ENCODE measurements at regions not wholly inside any gene's neighbourhood (a gene's known extent, or its start where the extent isn't known, plus 50 kb on each side); places are given as distances from the start of the nearest gene placed in this dataset.

DNA sequence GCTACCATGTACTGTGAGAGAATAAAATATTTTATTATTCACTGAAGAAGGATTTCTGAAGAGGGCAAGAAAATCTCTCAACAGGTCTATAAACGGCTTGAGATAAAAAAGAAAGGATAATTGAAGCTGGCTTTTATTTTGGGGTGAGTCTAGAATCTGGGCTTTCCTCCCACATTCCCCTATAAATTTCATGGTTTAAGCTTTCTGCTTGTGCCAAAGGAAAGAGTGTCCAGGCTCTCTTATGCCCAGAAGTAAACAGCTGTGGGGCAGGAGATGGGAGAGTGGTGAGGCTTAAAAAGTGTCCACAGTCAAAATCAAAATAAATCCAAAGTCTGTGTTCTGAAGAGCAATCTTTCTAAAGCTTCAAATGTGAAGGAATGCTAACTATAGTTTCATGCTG, 942.2 kb upstream of the MIR17HG start:
- Histone ChIP-seq H3K9ac (ENCODE audit: insufficient read depth in 1 of 2, low read depth in 2 of 2, low read length in 2 of 2) (no peak overlapping the region), H3K9me3 (replicated peaks; ENCODE audit: control insufficient read depth, insufficient read depth, low read depth, low read length) (no peaks in the 10 kb centered on the region; the same call in 1 of the 2 replicates), H3K4me2 (ENCODE audit: insufficient read depth, low read length) (no peak overlapping the region), H3K36me3 (ENCODE audit: control insufficient read depth, insufficient read depth, low read length) (no peaks in the 10 kb centered on the region), H3K4me1 (replicated peaks in 1 of 2; ENCODE audit: control insufficient read depth in 2 of 2, insufficient read depth in 2 of 2, low read length in 2 of 2) (no peaks in the 10 kb centered on the region), H4K20me1 (replicated peaks; ENCODE audit: control insufficient read depth, insufficient read depth, low read length) (no peaks in the 10 kb centered on the region), H3K27ac (ENCODE audit: extremely low read depth, low read depth, low read length) (no peak overlapping the region), H3K4me3 (no peak overlapping the region), H3K9me1 (ENCODE audit: control insufficient read depth, insufficient read depth, low read length) (no peaks in the 10 kb centered on the region), H3K79me2 (ENCODE audit: control insufficient read depth, insufficient read depth, low read length) (no peaks in the 10 kb centered on the region), H3K27me3 (ENCODE audit: control insufficient read depth in 2 of 2, insufficient read depth in 2 of 2, low read length in 2 of 2) (no peaks in the 10 kb centered on the region), H2AFZ (ENCODE audit: low read depth, low read length) (no peak overlapping the region)
- intact Hi-C loops (cut with micrococcal nuclease), result no loop called here
- DNase-seq (ENCODE audit: extremely low read depth in 1 of 4, low spot score in 3 of 4), result no peak
- in situ Hi-C loops (cut with MboI), result no loop called here
- no TSS peak for BruUV-seq (replicated peaks)
- FAIRE-seq, result no peak
- CTCF ChIA-PET (ENCODE audit: low intra/inter-chr PET ratio), result no interaction called here
- POLR2A ChIA-PET, result interaction anchor here (0.5 to 1.3 kb wide), 3 partner anchors 8 to 719 kb away, joined by 3 to 5 read pairs (median 3); no protein-coding TSS in a partner anchor
- WGBS (ENCODE audit: insufficient coverage, low coverage, missing lambda C conversion rate), result 0% methylated on average over 1 of the region's 1 CpG
- ATAC-seq, result no peak
- TF ChIP-seq ZNF589 (CRISPR knock-in tag; IDR thresholded peaks at IDR 0.05; ENCODE audit: low read depth) (no peak), ZC3H8 (IDR thresholded peaks at IDR 0.05) (no peak), CREM (IDR thresholded peaks at IDR 0.05; ENCODE audit: low read depth) (no peak), SLC30A9 (CRISPR knock-in tag; IDR thresholded peaks at IDR 0.05) (no peak), TCF7 (IDR thresholded peaks at IDR 0.05; ENCODE audit: borderline replicate concordance) (no peak), MIER1 (IDR thresholded peaks at IDR 0.05; ENCODE audit: low read depth) (no peak), GTF2E2 (tag; IDR thresholded peaks at IDR 0.05) (no peak), MXD1 (CRISPR knock-in tag; IDR thresholded peaks at IDR 0.05; ENCODE audit: borderline replicate concordance, poor library complexity, severe bottlenecking) (no peak), ELK3 (CRISPR knock-in tag; IDR thresholded peaks at IDR 0.05) (no peak), ZKSCAN1 (IDR thresholded peaks at IDR 0.05; ENCODE audit: low read depth, low read length) (no peak), NCOA6 (IDR thresholded peaks at IDR 0.05) (no peak), ZZZ3 (IDR thresholded peaks at IDR 0.05) (no peak), HMG20A (CRISPR knock-in tag; conservative IDR thresholded peaks at IDR 0.05) (no peak)
- TF ChIP-seq, protein P1, sequence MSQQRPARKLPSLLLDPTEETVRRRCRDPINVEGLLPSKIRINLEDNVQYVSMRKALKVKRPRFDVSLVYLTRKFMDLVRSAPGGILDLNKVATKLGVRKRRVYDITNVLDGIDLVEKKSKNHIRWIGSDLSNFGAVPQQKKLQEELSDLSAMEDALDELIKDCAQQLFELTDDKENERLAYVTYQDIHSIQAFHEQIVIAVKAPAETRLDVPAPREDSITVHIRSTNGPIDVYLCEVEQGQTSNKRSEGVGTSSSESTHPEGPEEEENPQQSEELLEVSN (IDR thresholded peaks at IDR 0.05; ENCODE audit: borderline replicate concordance in 1 of 2, extremely low read depth in 1 of 2, insufficient read depth in 1 of 2, insufficient read length in 1 of 2, low read depth in 1 of 2, low read length in 1 of 2, poor library complexity in 1 of 2, severe bottlenecking in 1 of 2), result no peak
- TF ChIP-seq, protein P2, sequence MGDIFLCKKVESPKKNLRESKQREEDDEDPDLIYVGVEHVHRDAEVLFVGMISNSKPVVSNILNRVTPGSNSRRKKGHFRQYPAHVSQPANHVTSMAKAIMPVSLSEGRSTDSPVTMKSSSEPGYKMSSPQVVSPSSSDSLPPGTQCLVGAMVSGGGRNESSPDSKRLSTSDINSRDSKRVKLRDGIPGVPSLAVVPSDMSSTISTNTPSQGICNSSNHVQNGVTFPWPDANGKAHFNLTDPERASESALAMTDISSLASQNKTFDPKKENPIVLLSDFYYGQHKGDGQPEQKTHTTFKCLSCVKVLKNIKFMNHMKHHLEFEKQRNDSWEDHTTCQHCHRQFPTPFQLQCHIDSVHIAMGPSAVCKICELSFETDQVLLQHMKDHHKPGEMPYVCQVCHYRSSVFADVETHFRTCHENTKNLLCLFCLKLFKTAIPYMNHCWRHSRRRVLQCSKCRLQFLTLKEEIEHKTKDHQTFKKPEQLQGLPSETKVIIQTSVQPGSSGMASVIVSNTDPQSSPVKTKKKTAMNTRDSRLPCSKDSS (IDR thresholded peaks at IDR 0.05; ENCODE audit: low read depth, partially characterized antibody), result no peak
- TF ChIP-seq, protein P3, sequence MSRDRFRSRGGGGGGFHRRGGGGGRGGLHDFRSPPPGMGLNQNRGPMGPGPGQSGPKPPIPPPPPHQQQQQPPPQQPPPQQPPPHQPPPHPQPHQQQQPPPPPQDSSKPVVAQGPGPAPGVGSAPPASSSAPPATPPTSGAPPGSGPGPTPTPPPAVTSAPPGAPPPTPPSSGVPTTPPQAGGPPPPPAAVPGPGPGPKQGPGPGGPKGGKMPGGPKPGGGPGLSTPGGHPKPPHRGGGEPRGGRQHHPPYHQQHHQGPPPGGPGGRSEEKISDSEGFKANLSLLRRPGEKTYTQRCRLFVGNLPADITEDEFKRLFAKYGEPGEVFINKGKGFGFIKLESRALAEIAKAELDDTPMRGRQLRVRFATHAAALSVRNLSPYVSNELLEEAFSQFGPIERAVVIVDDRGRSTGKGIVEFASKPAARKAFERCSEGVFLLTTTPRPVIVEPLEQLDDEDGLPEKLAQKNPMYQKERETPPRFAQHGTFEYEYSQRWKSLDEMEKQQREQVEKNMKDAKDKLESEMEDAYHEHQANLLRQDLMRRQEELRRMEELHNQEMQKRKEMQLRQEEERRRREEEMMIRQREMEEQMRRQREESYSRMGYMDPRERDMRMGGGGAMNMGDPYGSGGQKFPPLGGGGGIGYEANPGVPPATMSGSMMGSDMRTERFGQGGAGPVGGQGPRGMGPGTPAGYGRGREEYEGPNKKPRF (IDR thresholded peaks at IDR 0.05; ENCODE audit: low read depth, low read length), result no peak

Measured in K562 (cell line).